GM23248 (cell line): ENCODE measurements at regions not wholly inside any gene's neighbourhood (a gene's known extent, or its start where the extent isn't known, plus 50 kb on each side); places are given as distances from the start of the nearest gene placed in this dataset.

ENCODE experiments used
- EZH2 ChIP-seq: fragments of 200-600 bp; sonication (generic); IDR thresholded peaks from 2 replicates; pipeline ENCODE4 v1.6.1; 2018; ENCODE audit warnings: antibody characterized with exemption, mild to moderate bottlenecking; ENCODE audit not compliant: insufficient read depth, poor library complexity, severe bottlenecking
- EZH2phosphoT487 ChIP-seq: fragments of 200-600 bp; sonication (generic); IDR thresholded peaks from 2 replicates; pipeline ENCODE4 v1.6.1; 2018; ENCODE audit warnings: antibody characterized with exemption, moderate library complexity, mild to moderate bottlenecking, low read depth; ENCODE audit not compliant: insufficient read depth

GRCh38 chr13:80712026-80712425 lies 371.1 kb upstream of the SPRY2 start:
- TF ChIP-seq EZH2 (no peak), EZH2phosphoT487 (no peak)
